CD4-positive, alpha-beta T cell treated with Interleukin-2 at 100 ng/mL for 4 hours (primary cell): ENCODE measurements at regions not wholly inside any gene's neighbourhood (a gene's known extent, or its start where the extent isn't known, plus 50 kb on each side); places are given as distances from the start of the nearest gene placed in this dataset.
"Not testable (repeated sequence)": the region's sequence is repeated elsewhere in the genome, so short reads cannot be mapped to it uniquely, and the experiment has no call there.

Source experiments
- DNase-seq: peaks from one replicate; pipeline ENCODE4 v3.0.0-alpha.2; 2020; ENCODE audit warnings: low spot score

- DNase-seq = no peak
Observed at GRCh38 chr18:67007999-67008398, 404.1 kb upstream of the CDH19 start.

GRCh38 chr18:67007085-67007484 lies 403.2 kb upstream of the CDH19 start:
- DNase-seq = no peak

GRCh38 chr18:67001052-67001451 lies 397.2 kb upstream of the CDH19 start:
- no peak for DNase-seq

DNA sequence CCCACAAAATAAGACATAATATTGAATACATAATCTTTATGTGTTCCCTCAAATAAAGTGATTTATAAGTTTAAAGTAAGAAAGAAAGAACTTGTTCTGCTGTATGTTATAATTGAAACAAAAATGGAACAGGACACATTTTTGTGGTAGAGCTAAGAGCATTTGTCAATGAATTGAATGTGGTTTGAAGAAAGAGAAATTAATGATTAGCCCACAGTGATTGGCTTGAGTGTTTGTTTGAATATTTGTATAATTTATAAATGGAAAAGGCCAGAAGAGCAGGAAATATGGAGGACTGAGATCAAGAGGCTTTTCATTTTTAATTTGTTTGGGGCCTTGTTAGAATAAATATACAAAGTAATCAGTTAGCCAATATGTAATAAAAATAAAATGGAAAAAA lies 395.1 kb upstream of the CDH19 start:
- DNase-seq = no peak

DNA sequence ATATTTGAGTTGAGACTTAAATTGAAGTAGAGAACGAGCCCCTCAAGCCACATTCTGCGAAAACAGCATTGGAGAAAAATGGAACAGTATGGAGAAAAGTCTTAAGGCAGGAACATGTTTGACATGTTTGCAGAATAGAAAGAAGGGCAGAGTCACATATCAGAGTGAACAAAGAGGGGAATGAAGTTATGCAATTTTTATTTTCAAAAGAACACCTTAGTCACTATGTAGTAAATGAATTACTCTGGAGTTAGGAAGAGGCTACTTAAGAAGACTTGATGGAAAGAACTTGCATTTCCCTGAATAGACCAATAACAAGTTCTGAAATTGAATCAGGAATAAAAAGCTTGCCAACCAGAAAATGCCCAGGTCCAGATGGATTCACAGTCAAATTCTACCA lies 391.4 kb upstream of the CDH19 start:
- DNase-seq = no peak

DNA sequence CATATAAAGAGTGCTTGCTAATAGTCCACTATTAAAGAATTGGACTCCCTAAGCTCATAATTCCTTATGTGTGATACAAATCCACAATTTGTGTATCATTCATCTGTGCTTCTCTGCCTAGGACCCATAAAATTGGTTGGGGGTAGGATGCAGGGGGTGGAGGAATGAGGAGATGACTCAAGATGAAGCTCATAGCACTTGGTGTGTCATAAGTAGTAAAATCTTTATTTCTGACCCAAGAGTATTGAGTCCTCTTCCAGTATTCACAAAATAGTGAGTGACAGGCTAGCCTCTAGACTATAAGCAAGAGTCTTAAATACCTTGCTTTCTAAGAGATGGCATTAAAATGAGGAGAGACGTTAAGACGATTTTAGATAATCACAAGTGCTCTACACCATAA lies 390.9 kb upstream of the CDH19 start:
- DNase-seq = no peak

DNA sequence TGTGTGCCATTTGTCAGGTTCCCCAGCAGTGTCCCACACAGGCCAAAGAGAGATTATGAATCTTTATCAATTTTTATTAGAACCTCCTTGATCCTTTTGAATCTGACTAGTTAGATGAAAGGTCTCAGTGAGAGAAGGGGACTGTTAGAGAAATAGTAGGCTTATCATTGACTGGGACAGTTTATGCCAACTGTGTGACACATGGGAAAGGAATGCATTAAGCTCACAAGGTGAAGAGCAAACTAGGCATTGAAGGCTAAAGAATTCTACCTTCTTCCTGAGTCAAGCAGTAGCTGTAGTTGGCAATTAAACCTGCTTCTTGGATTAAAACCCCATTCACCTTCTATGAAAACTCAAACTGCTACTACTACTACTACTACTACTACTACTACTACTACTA lies 389.6 kb upstream of the CDH19 start:
- no peak for DNase-seq

DNA sequence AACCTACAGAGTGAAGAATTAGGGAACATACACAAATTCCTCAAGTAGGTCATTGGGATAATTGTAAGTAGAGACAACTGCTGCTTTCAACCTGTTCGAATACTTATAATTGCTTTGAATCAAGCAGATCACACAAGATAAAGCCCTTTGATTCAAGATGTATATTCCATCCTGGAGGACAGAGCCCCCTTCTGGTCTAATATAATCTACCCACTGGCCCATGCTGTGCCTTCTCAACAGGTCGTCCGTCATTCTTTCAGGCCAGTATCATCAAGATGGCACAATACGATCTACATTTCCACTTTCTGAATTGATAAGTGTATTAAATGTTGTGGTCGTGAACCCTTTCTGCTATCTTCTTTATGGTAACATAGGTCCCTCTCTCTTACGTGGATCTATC lies 387.0 kb upstream of the CDH19 start:
- no peak for DNase-seq

DNA sequence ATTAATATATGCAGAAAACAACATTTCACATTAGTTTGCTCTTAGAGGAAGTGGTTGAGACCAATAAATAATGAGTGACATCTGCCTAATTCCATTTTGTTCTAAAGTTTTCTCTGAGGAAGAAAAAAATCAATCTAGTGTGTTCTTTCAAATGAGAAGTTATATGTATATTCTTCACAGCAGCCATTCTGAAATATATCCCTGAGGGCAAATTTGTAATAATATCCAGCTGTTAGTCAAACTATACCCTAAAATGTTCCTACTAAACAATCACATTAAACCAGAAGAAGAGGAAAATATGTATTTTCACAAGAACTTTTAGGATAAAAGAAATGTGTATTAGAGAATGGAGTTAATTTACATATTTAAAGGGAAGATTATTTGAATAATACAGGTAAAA lies 375.1 kb upstream of the CDH19 start:
- DNase-seq = no peak

DNA sequence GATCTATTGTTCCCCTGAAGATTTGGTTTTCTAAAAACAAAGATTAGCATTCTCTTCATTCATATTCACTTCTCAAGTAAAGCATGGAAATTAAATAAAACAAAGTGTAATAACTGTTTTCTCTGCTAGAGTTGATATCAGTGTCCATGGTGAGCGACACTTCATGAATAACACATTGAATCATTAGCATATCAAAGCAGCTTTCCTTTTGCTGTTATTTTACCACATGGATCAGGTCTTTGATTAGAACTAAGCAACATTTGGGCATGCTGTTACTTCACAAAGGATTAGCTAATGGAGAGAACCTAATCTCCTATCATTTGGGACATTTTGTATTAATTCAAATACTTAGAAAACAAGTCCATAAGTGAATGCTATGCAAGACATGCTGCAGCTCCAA lies 368.8 kb upstream of the CDH19 start:
- no peak for DNase-seq

DNA sequence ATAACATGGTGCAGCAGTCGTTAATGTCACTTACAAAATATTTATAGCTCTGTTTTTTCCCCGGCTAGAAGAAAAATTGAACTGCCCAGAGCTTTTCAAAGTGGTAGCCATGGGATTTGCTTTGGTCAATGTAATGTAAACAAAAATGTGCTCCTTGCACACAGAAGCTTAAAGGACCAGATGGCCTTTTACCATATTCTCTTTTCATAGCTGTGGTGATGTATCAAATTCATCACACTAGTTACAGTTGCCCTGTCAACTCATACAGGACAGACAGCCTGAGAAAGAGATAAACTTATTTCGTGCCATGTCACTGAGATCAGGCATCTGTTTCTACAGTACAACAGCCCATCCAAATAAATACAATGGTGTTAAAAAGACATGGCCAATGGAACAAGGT lies 368.1 kb upstream of the CDH19 start:
- DNase-seq = no peak

- no peak for DNase-seq
Observed at GRCh38 chr18:66966171-66966570, 362.3 kb upstream of the CDH19 start.

GRCh38 chr18:66958309-66958708 lies 354.4 kb upstream of the CDH19 start:
- DNase-seq = no peak

DNA sequence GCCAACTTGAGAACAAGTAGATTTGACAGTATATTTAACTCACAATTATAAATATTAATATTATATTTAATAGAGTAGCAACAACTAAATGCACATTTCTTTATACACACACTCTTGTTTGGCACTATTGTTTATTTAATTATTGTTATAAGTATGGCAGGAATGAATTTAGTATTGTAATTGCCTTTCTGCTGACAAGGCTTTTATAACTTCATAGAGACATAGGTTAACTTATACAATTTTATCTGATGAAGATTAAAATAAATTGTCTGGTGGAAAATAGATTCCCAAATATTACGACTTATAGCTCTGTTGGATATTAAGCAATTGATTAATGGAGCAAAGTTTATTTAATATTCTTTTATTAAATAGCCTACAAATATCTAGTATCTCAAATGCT lies 347.9 kb upstream of the CDH19 start:
- DNase-seq = no peak

- no peak for DNase-seq
Observed at GRCh38 chr18:66949419-66949818, 345.5 kb upstream of the CDH19 start.

DNA sequence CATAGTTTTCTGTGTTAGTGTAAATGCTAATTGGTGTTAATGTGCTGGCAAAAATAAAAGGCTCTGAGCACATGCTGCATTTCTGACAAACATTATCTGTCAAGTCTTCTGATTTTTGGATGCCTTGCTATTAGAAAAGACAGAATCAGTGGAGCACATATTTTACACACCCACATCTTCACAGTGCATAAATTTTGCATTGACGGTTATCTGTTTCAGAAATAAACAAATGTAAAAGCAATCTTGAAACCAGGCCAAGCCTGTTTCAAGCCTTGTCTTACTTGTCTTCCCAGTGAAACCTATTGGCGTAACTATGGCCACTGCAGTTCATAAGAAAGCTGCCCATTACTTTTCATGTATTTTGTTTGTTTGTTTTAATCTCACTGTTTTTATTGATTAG lies 333.7 kb upstream of the CDH19 start:
- no peak for DNase-seq

DNA sequence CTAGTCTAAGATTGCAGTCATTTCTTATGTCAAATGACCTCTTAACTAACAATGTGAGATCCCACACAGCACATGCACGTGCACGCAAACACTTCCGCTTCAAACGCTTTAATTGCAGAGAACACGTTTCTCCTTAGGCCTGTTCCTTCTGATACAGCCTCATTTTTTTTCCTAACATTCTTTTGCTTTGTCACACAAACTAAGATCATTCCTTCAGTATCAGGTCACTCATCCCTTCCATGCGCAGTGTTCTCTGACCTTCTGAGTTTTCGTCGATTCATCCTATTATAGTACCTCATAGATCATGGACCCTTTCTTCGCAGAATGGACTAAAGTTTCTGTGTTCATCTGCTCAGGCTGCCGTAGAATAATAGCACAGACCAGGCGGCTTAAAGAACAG lies 327.1 kb upstream of the CDH19 start:
- DNase-seq = no peak

GRCh38 chr18:66916834-66917233 lies 312.9 kb upstream of the CDH19 start:
- DNase-seq = no peak

- DNase-seq = no peak
Observed at GRCh38 chr18:66900837-66901236, 296.9 kb upstream of the CDH19 start.

- DNase-seq = no peak
Observed at GRCh38 chr18:66895631-66896030, 291.7 kb upstream of the CDH19 start.

DNA sequence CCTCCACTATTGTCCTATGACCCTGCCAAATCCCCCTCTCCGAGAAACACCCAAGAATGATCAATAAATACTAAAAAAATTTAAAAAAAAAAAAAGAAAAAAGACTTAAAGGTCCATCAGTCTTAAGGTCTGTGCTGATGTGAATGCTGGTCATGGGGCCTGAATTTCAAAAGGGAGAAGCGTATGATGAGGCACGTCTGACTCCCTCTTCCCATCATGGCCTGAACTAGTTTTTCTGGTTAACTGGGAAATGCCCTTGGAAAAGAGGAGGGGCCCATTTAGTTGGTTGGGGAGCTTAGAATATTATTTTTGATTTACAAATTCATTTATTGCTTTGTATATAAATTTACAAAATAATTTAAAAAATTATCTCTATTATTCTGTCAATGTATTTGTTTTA lies 291.0 kb upstream of the CDH19 start:
- no peak for DNase-seq

- not testable (repeated sequence) for DNase-seq
Observed at GRCh38 chr18:66892388-66892787, 288.5 kb upstream of the CDH19 start.

GRCh38 chr18:66874812-66875474 lies 271.1 kb upstream of the CDH19 start:
- no peak for DNase-seq

DNA sequence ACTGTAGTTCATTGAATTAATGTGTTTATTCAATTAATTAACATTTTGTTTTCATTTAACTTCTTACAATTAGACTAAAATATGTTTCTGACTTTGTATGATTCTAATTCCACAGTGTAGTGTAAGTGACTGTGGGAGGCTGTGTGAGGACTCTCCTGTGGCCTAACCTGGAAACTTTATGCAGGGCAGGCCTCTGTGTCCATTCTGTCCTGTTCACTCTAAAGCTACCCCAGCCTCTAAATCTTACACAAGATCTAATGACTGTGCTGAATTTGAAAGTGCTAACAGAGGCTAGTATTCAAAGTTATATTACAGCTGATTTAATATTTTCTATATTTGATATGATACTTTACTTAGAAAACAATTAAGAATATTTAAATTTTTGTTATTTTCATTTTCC lies 270.5 kb upstream of the CDH19 start:
- DNase-seq = no peak

DNA sequence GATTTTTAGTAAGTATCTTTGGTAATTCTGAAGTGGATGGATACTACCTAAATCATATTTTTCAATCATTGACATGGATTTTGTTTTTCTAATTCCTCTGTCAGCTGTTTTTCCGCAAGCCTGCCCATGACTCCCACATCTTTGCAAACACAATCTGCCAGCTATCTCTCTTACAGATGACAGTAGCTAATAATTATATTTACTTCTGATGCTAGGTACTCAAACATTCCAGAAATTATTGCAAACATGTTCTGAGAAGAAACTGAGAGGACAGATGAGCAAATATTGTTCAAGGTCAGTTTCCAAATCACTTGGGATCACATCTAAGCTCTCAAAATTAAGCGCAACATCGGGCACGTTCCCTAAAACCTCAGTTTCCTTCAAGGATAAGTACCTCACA lies 270.0 kb upstream of the CDH19 start:
- DNase-seq = no peak
